ENCODE measurements at regions not wholly inside any gene's neighbourhood (a gene's known extent, or its start where the extent isn't known, plus 50 kb on each side); places are given as distances from the start of the nearest gene placed in this dataset.
"Not testable (repeated sequence)": the region's sequence is repeated elsewhere in the genome, so short reads cannot be mapped to it uniquely, and the experiment has no call there.

DNA sequence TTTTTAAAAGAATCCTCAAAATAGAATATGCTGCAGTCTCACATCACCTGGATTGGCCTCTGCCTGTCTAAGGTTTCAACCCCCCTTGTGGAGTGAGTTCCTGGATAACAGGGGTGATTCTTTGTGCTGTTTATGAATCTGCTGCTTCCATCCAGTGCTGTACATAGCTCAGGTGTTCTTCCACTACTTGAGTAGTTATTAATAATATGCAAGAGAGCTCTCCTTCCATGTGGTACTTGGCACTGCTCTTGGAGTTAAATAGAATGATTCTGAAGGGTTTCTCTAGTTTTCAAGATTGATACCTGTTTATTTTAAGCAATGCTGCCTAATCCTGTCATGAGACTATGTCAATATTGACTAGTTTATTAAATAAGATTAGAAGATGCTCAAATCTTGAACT lies 273.6 kb downstream of the RDH14 start:
- DNase-seq (ENCODE audit: low spot score) = no peak
- intact Hi-C loops (cut with DNase I) = no loop called here

- DNase-seq (ENCODE audit: low spot score) = no peak
- intact Hi-C loops (cut with DNase I) = no loop called here
These were observed 276.1 kb downstream of the RDH14 start for GRCh38 chr2:18284331-18284730.

GRCh38 chr2:18282026-18282425 lies 278.4 kb downstream of the RDH14 start:
- no peak for DNase-seq (ENCODE audit: low spot score)
- intact Hi-C loops (cut with DNase I) = no loop called here

GRCh38 chr2:18276583-18277075 lies 283.8 kb downstream of the RDH14 start:
- no peak for DNase-seq (ENCODE audit: low spot score)
- intact Hi-C loops (cut with DNase I) = no loop called here

- no peak for DNase-seq (ENCODE audit: low spot score)
These were observed 287.2 kb downstream of the RDH14 start for GRCh38 chr2:18273205-18273604.

DNA sequence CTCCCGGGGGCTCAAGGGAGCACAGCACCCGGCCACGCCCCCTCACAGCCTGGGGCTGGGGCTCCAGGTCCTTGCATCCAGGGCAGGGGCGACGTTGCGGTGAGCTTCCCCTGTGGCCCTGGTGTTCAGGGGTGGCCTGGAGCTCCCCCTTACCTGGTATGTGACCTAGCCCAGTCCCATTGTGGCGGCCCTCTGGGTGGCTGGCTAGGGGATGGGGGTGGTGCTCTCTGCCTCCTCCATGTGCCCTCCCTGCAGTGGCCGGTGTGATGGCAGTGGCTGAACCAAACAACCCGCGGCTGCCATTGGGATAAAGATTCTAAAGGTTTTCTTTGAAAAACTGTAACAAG lies 288.3 kb downstream of the RDH14 start:
- intact Hi-C loops (cut with DNase I) = no loop called here
- DNase-seq (ENCODE audit: low spot score) = no peak

More at GRCh38 chr2:18273205-18273604, 287.2 kb downstream of the RDH14 start:
- intact Hi-C loops (cut with DNase I) = no loop called here

GRCh38 chr2:18271370-18272147 lies 288.9 kb downstream of the RDH14 start:
- no peak for DNase-seq (ENCODE audit: low spot score)
- intact Hi-C loops (cut with DNase I) = no loop called here

DNA sequence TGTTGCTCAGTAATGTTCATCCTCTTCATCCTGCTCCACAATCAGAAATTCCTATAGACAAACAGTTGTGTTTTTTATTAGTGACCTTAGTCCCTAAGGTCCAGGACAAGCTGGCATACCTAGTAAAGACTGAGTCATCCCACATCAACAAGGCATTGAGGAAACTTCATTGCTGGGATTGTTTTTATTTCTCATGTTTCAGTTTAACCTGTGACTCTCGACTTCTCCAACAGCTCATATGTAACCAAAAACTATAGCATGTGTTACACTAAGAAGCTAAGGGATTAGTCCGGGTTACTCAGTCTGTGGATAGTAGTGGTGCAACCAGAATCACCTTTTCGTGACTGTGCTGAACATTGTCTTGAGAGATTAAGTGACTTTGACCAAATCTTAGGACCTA lies 292.1 kb downstream of the RDH14 start:
- intact Hi-C loops (cut with DNase I) = no loop called here

DNA sequence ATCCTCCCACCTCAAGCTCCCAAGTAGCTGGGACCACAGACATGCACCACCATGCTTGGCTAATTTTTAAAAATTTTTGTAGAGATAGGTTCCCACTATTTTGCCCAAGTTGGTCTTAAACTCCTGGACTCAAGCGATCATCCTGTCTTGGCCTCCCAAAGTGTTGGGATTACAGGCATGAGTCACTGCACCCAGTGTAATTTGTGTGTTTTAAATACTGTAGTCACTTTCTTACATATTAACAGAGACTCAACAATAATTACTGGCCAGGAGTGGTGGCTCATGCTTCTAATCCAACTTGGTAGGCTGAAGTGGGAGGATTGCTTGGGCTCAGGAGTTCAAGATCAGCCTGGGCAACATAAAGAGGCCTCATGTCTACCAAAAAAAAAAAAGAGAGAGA lies 293.0 kb downstream of the RDH14 start:
- no peak for DNase-seq (ENCODE audit: low spot score)
- intact Hi-C loops (cut with DNase I) = no loop called here

More for the DNA sequence above, 292.1 kb downstream of the RDH14 start:
- no peak for DNase-seq (ENCODE audit: low spot score)

DNA sequence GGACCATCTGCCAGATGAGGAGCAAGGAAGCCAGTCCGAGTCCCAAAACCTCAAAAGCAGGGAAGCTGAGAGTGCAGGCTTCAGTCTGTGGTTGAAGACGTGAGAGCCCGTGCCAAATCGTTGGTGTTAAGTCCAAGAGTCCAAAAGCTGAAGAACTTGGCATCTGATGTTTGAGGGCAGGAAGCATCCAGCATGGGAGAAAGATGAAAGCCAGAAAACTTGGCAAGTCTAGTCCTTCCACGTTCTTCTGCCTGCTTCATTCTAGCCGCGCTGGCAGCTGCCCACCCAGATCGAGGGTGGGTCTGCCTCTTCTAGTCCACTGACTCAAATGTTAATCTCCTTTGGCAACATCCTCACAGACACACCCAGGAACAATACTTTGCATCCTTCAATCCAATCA lies 293.8 kb downstream of the RDH14 start:
- intact Hi-C loops (cut with DNase I); DNase-seq (ENCODE audit: low spot score): not testable (repeated sequence)

DNA sequence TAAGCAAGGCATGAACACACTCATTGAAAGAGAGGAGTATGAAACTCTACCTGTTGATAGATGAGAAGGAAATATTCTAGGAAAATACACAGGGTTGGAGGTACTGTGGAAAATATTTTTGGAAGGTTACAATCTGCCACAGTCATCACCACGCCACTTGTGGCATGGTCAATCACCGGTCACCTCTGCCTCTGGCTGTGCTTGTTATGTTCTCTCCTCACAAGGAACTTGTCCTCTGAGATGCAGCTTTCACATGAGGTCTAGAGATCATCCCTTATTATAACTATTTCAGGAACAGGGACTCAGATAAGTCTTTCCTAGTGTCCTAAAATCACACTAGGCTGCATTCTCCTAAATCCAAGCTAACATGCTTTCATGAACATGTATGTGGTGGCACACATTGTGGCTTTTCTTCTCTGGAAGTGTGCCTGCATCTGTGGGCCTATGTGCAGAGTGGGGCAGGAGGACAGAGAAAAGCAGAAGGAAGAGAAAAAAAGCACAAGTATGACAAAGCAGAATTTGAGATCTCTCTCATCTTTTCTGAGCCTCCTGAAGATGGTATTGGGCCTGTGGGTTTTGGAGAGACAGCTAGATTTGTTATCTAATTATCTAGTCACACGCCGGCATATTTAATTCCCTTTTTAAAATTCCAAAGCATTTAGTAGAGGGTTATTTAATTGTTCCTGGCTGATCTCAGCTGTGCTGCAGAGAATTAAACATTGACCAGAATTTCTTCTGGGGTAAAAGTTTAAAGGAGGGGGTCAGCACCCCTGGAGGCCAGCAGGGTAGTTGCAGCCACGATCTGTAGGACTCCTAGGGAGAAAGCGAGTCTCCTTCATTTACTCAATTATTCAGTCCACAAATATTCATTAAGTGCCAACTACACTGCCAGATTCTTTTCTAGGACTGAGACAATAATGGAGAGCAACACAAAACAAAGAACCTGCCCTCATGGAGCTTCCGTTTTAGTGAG lies 294.6 kb downstream of the RDH14 start:
- DNase-seq (ENCODE audit: low spot score) = no peak
- intact Hi-C loops (cut with DNase I) = no loop called here

DNA sequence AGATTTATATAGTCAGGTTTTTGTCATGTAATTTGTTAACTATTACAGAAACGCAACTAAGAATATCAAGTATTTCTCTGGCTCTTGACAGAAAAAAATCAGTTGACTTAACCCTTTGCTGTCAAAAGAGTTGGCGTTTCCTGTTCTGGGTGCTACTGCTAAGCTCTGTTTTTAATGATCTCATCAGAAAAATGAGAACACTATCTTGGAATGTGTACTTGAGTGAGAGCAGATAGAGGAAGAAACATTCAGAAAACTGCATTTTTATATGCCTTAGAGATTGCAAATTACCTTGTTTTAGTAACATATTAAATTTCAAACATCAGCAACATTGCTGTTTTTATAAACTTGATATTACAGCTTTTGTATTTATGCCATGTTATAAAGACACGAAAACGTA lies 297.9 kb downstream of the RDH14 start:
- intact Hi-C loops (cut with DNase I) = no loop called here
- DNase-seq (ENCODE audit: low spot score) = no peak

GRCh38 chr2:18253686-18254197 lies 306.7 kb downstream of the RDH14 start:
- intact Hi-C loops (cut with DNase I) = no loop called here
- no peak for DNase-seq (ENCODE audit: low spot score)

DNA sequence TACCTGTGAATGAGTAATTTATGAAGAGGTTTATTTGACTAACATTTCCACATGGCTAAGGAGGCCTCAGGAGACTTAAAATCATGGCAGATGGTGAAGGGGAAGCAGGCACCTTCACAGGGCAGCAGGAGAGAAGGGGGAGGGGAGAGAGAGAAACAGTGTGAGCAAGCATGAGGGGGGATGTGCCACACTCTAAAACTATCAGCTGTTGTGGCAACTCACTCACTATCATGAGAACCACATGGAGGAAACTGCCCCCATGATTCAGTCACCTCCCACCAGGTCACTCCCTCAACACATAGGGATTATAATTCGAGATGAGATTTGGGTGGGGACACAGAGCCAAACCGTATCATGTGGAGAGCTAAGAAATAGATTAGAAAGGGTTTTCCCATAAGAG lies 309.0 kb downstream of the RDH14 start:
- no peak for DNase-seq (ENCODE audit: low spot score)
- intact Hi-C loops (cut with DNase I) = no loop called here

GRCh38 chr2:18247282-18248110 lies 313.0 kb downstream of the RDH14 start:
- intact Hi-C loops (cut with DNase I) = no loop called here
- DNase-seq (ENCODE audit: low spot score) = no peak

GRCh38 chr2:18245375-18245774 lies 315.1 kb downstream of the RDH14 start:
- DNase-seq (ENCODE audit: low spot score) = no peak
- intact Hi-C loops (cut with DNase I) = no loop called here

DNA sequence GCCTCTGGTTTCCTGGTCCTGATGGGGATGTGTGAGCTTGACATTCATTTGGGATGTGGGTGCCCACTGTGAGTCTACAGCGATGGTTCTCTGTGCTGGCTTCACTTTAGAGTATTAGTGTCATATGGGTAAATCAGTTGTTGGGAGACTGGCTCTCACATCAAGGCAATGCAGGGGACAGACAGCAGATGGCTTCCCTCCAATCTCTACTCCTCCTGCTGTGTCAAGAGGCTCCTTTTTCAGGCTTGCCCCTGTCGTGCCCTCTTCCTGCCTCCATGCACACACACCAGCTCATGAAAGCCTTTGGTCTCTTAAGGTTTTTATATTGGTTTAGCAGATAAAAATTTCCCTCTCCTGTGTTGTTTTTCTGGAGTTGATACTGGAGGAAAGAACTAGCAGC lies 315.6 kb downstream of the RDH14 start:
- intact Hi-C loops (cut with DNase I) = no loop called here
- no peak for DNase-seq (ENCODE audit: low spot score)

- intact Hi-C loops (cut with DNase I) = no loop called here
- no peak for DNase-seq (ENCODE audit: low spot score)
These were observed 316.6 kb downstream of the RDH14 start for GRCh38 chr2:18243816-18244215.

GRCh38 chr2:18242716-18243115 lies 317.7 kb downstream of the RDH14 start:
- intact Hi-C loops (cut with DNase I) = no loop called here
- no peak for DNase-seq (ENCODE audit: low spot score)

DNA sequence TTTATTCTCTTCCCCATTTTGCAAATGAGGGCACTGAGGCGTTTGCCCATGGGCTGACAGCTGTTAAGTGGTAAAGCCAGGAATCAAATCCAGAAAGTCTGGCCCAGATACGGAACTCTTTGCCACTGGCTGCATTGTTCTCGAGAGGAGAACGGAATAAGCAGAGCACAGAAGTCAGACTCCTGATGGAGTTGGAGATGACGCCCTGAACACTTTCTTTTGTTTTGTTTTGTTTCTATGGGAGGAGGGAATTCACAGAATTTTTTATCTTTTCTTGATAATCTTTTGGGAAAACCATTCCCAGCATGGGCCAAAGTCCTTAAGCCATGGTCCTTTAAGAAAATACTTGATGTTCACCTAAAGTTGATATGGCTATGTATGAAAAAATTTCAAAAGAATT lies 322.2 kb downstream of the RDH14 start:
- intact Hi-C loops (cut with DNase I) = no loop called here
- DNase-seq (ENCODE audit: low spot score) = no peak
